Suppressor macrophage (primary cell): ENCODE measurements at regions not wholly inside any gene's neighbourhood (a gene's known extent, or its start where the extent isn't known, plus 50 kb on each side); places are given as distances from the start of the nearest gene placed in this dataset.

Source experiments
- DNase-seq, 4 experiments: peaks; one replicate each; pipeline ENCODE4 v3.0.0-alpha.2; 2020 to 2022

DNA sequence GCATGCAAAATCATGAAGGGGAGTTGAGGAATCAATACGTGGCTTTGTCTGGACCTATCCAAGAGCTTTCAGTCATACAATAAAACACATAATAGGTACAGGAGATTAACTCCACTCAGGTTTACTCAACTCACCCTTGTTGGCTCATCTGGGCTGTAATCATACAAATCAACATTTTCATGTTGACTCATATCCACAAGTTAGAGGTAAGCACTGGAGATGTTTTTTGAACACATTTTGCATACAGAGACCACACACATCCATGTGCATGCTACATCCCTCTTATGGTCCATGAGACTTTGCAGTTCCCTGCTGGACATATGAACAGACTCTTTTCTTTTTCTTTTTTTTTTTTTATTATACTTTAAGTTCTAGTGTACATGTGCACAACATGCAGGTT lies 336.9 kb upstream of the PIK3C3 start:
- no peak for DNase-seq

DNA sequence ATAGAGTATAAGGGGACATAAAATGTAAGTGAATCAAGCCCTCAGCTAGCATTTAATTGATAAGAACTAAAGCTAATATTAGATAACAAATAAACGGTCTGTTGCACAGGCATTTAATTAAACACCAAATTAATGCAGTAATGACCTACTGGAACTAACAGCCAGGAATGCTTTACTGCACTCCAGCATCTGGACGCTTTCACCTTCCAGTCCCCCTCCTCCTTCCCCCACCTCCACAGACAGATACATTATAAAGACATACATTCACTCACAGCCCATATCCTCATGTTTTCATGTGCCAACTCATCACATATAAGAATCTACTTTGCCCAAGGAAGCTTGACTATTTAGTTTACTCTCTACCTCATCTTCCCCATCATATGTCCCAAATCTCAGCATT lies 337.4 kb upstream of the PIK3C3 start:
- no peak for DNase-seq

DNA sequence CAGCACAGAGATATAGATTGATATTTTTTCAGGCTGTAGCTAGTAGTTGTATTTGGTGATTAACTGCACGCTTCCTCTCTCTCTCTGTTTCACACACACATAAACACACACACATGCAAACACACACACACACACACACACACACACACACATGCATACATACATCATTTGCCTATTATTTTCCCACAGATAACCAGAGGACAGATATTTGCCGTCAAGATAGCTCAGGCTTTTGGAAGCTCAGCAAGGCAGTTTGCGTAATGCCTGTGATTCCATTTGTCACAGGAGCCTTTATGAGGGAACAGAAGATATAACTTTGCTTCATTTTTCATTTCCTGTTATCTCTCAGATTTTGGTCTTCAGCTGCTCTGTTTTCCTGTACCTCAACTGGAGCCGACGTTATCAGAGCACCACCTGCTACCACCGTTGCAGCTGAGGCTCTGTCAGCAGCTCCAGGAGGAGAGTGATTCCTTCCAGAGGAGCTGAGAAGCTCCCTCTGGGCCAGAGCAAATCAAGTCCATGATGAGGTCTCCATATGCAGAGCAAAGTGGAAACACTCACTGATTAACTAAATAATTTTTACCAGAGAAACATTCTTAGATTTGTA lies 341.9 kb upstream of the PIK3C3 start:
- DNase-seq, result no peak

DNA sequence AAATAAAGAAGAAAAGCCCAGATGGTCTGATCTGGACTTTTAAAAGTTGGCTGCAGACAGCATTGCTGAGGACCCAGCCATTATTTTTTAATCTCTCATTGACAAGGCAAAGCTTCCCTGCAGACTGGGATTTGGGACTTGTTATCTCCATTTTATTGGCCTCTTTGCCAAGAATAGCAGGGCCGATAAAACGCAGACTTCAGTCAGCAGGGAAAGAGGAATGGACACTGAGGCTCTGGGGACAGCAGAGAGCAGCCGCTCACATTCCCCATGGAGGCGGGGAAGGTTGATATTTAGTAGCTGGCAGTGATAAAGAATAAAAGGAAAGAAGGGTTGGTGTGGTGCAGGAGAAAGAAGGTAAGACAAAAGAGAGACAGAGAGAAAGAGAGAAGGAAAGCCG lies 350.1 kb upstream of the PIK3C3 start:
- DNase-seq, result no peak

DNA sequence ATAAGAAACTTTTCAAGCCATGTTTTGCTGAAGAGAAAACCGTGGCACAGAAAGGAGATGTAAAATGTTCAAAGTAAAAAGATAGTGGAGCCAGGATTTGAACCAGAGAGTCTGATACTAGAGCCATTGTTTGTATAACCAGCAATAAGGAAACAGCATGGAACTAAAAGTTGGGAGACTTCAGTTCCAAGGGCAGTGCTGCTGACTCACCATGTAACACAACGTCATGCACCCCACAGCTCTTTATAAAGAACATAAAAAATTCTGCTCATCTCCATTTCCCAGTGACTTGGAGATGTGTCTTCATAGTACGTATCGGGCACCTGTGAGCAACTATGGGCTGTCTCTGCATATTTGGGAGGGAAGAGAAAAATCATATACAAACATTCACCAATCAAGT lies 353.0 kb upstream of the PIK3C3 start:
- DNase-seq, result no peak

DNA sequence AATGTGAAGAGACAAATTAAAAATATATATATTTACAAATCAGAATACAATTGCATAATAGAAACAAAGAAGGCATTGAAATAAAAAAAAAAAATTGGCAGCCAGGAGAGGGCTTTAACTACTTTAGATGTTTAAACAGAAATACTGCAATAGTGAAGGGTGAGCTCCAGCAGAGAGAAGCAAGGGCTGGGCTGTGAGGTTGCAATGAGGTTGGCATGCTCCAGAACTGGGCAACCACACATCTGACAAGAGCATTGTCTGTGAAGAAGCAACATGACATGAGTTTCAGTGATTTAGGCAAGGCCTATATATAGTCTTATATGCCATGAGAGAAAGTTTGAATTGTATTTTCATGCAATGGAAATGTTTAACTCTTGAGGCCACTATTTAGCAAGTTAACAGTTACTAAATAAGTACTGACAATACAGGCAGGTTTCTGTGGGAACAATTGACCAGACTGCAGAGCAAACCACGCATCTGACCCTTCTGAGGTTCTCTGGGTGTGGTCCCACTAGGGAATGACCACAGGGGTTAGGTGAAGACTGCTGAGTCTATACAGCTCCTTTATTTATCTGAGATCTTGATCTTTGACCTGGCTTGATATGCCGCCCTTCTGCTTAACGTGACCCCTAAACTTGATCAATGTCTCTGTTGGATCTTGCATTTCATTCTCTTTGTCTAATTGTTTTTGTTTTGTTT lies 354.2 kb upstream of the PIK3C3 start:
- DNase-seq, result no peak

DNA sequence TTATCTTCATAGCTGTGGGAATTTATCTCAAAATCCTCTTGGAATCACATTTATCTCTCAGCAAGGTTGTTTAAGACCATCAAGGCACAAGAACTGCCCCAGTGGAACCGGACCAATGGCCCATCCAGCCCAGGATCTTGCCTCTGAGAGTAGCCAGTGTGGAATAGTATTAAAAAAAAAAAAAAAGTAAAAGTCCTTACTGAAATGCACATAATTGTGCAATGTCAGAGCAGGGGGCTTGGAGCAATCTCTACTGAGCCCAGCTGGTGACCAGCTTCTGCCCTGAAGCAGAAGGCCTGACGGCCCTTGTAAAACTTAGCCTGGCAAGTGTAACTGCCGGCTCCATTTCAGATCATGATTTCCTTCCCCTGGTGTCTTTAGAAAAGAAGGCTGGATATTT lies 355.6 kb upstream of the PIK3C3 start:
- DNase-seq, result no peak

DNA sequence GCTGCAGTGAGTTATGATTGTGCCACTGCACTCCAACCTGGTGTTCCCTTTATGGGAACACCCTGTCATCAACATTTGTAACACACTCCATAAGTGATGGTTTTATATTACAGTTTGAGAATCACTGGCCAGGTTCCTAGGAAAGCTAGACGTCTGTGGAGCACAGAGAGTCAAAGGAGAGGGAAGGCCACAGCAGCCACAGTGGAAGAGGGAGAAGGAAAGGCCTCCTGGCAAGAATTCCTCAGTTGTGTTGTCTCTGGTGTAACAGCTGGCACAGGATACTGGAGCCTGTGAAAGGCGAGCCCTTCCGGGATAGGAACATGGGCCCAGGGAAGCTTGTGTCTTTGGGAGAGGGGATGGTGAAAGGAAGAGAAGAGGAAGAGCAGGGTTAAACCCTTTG lies 360.5 kb upstream of the PIK3C3 start:
- no peak for DNase-seq

DNA sequence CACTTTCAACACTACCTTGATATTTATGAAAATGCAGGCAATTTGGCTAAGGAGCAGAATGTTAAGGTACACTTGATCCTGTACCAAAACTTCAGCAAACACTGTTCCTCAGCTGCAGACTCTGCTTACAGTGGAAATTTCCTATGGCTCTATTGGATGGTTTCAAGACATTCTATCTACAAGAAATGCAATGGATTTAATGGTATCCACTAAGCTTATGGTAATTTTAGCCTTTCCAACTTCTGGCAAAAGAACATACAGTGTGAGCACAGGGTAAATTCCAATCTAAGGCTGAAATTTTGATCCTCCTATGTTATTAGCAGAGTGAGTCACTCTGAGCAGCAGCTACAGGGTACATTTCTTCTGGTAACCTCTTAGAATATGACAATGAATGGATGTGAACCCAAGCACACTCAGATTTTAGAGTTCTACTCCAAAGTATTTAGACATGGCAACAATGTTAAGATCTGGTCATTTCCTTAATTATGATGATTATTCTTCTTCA lies 361.8 kb upstream of the PIK3C3 start:
- DNase-seq, result no peak

DNA sequence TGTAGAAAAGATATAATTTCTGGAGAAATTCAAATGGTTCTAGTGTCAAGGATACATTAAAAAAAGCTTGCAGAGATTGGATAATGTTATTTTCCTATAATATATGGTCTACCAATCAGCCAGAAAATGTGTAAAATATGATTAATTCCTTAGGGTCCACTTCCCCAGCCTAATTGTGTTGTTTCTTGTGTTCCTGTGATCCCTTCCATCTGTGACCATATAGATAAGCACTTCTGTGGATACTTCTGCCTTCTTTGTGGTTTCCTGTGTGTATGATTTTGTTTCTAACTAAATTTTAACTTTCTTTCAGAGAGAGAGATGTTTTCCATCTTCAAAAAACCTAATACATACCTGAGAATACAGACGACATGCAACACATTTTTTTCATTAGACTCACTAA lies 367.1 kb upstream of the PIK3C3 start:
- DNase-seq, result no peak

DNA sequence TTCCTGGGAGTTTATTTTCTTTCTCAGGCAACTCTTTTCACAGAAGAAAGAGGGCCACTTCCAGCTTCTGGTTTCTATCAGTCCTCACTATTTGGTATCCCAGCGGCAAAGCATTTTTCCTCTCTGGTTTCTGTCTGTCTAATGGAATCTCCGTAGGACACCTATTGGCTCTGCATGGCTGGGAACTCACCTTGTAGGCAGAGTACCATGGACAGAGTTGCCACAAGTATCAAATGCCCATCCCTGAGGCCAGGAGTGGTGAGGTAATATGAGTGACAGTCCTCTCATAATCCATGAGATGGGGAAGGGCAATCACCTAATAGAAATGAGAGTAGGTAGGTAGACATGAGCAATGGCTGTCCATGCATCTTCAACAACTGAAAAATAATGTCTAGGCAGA lies 369.5 kb upstream of the PIK3C3 start:
- no peak for DNase-seq

DNA sequence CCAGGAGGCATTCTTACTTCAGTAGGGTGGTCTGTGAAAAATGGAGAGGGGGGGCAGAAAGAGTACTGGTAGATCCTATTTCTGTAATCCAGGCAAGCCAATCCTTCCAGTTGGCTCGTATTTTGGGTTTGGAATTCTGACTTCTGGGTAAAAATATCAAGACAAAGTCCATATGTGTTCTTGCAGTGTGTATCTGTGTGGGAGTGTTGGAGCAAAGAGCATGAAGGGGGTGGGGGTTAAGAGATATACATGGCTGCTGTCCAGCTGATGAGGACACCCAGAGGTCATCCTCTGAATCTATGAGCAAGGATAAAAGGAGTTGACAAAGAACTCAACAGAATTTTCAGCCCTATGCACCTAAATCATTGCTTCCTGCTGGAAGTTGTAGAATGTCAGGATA lies 375.8 kb upstream of the PIK3C3 start:
- no peak for DNase-seq

DNA sequence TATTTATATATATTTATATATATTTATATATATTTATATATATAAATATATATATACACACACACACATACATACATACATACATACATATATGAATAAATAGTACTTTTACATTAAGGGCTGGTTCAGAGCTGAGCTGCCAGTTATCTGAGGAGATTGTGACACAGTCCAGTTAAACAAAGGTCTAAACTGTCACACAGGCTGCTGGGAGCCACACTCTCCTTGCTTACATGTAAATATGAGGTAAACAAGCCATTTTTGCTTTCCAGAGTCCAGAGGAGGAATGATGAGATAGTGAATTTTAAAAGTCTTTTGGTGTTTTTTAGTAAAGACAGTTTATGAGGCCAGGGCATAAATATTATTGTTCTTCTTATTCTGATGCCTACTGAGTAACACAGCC lies 377.5 kb upstream of the PIK3C3 start:
- no peak for DNase-seq

DNA sequence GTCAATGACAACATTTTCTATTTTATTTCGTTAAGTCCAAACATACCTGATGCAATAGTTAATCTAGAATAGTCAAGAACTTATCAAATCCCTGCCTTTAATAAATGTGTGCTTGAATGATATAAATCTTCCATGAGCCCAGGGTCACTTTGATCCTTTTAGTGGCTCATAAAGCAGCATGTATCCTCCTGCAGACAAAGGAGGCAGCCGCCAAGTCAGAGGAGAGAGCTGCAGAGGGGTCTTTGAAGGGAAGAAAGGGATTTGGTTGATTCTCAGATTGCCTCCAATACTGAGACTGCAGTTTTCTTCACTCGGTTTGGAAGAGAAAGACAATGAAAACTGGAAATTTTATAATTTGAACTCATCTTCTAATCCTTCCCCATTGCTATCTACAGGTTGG lies 378.4 kb upstream of the PIK3C3 start:
- DNase-seq, result no peak

DNA sequence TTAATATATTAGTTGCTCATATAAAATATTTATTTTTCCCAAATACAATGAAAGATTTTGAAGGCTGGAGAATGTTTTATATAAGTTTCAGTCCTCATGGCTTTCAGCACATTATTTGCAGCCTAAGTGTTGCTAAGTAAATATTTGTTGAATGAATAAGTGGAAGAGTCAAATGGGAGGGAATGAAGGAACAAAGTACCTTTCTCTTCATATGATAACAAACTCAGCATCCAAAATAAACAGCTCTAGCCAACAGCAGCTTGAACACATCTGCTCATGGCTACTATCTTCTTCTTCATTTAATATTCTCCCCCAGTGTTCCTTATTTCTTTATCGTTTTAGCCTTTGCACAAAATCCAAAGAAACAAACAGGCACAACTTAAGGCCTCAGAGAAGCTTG lies 385.2 kb upstream of the PIK3C3 start:
- no peak for DNase-seq

DNA sequence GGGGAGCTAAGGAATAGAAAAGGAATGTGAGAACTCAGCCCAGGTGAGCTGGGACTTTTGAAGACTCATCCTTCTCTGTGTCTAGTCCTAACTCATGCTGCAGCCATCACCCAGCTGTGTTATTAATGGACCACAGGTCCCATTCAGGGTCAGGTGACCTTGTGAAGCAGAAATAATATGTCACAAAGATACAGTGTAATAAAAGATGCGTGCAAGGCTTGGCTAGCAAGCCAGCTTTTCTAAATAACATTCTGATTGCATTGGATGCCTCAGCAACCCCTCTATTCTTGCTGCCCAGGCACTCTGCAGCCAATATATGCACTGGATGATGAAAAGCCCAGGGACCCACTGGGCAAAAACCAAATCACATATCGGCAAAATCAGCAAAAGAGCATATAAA lies 393.1 kb upstream of the PIK3C3 start:
- DNase-seq, result no peak

DNA sequence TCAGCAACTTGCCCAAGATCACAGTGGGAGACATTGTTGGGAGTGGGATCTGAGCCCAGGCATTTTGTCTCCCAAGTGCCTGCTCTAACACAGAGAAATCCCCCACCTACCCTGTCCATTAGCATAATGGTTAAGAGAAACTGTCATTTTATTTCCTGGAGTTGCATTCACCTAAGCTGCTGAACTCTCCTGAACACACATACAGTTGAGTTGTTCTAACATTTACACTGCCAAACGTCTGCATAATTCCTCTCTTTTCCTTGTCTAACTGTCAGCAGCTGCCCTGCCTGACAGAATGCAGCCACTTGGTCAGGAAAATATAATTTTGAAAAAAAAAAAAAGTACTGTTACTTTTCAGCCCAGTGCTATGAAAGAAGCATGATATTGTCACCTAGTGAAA lies 396.3 kb upstream of the PIK3C3 start:
- no peak for DNase-seq

DNA sequence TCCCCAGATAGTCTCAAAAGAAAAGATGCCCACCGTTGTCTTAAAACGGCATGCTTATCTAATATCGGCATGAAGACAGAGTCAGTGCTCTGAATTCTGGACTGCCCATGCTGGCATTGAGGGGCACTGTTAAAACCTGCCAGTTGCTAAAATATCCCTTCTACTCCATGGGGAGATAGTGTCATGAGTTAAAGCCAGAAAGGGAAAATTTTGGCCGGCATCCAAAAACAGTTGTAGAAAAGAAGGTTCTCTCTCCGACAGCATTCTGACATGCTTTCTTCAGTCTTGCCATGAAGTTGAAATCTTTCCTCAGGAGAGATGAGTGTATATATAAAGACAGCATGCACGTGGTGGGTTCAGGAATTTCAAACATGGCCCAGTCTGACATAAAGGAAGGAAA lies 401.3 kb upstream of the PIK3C3 start:
- no peak for DNase-seq

DNA sequence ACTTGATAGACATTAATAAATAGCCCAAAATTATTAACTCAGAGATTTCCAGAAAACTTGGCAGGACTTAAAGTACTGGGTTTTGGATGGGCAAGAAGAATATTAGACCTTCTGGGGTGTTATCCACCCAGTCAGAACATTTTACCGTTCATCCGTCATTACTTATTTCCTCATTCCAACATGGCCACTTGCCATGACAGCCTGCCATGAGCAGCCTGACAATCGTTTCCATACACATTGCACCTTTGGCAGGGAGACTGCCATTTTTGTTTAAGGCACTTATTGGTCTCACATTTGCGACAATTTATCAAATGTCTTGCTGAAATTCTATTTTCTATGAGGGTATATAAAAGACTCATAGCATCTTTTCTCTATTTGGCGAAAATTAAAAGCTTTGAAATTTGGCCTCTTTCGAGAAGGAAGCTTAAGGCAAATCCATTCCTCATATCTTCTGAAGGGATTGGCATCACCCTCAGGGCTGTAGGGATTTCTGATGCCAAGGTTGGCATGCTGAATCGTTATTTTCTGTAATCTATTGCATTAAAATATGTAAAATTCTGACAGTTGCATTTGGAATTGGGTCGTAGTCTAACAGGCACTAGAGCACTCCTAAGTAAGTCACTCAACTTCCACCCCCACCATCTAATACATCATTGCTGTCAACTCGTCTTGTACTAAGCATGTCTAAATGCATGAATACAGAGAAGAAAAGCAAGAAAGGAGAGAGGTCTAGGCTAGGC lies 406.3 kb upstream of the PIK3C3 start:
- no peak for DNase-seq

DNA sequence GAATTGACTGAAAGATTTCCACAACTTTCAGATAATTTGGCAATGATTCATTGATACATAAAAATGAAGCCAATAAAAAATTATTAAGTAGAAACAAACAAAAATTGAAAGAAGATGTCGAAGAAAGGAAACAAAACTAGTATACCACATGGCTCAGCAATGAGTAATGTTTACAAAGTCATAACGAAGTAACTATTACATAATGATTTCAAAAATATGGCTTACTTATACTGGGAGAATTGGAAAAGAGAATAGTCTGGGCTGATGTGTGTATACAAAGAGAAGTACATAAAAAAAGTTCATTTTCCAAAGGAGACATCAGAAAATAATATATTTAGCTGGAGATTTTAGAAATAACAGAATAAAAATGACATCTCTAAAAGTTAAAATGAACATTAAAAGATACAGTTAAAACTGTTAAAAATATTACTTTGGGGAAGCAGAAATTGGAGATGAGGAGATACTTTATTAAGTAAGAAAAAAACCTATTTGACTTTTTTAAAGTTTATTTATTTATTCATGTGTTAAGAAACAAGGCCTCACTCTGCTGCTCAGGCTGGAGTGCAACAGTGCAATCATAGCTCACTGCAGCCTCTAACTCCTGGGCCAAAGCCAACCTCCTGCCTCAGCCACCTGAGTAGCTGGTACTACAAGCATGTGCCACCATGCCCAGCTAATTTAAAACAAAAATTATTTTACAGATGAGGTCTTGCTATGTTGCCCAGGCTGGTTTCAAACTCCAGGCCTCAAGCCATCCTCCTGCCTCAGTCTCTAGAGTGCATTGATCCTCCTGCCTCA lies 409.7 kb upstream of the PIK3C3 start:
- no peak for DNase-seq

DNA sequence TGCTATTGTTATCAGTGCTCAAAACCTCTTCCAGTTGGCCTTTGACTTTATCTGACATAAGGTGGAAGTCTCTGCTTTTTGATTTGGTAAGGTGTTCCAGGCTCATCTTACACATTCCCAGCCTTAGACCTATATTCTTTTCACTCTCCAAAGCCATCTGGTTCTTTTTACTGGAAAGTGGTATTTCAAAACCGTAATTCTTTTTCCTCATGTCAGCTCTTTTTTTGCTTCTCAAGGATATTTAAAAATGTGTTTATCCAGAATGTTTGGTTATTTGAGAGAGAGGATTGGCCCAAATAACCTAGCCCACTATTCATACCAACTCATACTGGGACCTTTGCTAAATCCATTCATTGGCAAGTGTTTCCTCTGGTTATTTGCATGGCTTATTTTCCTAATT lies 411.2 kb upstream of the PIK3C3 start:
- DNase-seq, result no peak

DNA sequence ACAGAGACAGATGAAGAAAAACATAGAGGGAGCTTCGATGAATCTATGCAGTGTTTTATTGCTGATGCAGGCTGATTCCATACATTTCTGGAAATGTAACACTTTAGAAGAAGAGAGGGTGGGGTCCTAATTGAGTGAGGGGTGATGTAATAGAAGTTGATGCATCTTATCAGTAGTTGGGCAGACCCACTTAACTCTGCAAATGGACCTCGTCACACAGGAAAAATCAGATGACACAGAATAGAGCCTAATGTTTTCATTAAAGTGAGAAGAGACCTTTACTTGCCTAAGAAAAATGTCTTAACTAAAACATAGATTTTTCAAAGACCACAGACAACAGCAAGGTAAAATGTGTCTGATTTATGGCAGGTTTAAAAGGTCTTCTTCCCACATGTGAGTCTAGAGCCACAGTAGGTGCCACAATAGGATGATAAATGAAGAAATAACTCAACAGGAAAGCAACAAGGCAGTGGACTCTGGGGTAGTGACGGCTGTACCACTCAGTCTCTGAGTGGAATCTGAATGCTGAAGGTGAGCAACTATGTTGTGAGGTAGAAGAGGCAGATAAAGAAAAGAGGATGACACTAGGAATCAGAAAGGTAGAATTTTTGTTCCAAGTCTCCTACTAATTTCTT lies 414.7 kb upstream of the PIK3C3 start:
- no peak for DNase-seq

DNA sequence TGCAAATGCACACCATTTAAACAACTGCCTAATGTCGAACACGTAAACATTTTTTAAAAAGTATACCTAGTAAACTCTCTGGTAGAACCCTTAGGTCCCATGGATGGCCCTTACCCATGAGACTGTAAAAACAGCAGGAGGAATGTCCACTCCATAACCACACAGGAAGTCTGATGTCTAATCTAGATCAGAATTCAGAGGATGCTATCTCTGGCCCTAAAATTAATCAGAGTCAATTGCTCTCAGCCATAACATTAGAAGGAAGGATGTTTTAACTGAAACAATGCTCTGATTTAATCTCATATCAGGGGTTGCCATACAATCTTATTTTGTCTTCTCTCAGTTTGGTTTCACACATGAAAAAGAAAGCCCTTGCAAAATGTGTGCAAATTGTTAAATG lies 416.3 kb upstream of the PIK3C3 start:
- no peak for DNase-seq
